ENCODE measurements at regions not wholly inside any gene's neighbourhood (a gene's known extent, or its start where the extent isn't known, plus 50 kb on each side); places are given as distances from the start of the nearest gene placed in this dataset.
"Not testable (repeated sequence)": the region's sequence is repeated elsewhere in the genome, so short reads cannot be mapped to it uniquely, and the experiment has no call there.

DNA sequence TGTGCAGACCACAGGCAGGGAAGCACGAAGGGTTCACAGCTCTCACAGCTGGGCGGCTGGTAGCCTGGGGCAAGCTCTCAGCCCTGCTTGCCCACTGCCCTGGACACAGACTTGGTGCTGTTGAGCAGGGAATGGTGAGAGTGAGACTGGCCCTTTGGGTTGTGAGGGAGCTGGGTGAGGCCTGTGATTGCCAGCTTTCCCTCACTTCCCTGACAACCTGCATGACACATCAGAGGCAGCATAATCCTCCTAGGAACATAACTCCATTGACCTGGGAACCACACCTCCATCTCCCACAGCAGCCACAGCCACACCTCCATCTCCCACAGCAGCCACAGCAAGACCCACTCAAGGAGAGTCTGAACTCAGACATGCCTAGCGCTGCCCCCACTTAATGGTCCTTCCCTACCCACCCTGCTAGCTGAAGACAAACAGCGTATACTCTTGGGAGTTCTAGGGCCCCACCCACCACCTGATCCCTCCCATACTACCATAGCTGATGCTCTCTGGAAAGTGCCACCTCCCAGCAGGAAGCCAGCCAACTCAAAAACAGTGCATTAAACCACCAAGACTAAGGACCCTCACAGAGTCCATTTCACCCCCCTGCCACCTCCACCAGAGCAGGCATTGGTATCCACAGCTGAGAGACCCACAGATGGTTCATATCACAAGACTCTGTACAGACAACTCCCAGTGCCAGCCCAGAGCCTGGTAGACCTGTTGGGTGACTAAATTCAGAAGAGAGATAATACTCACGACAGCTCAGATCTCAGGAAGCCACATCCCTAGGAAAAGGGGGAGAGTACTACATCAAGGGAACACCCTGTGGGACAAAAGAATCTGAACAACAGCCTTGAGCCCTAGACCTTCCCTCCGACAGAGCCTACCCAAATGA, 60.2 kb upstream of the PRSS3 start:
- not testable (repeated sequence) for DNase-seq (ENCODE audit: low read depth in 3 of 3, low spot score in 2 of 3)

DNA sequence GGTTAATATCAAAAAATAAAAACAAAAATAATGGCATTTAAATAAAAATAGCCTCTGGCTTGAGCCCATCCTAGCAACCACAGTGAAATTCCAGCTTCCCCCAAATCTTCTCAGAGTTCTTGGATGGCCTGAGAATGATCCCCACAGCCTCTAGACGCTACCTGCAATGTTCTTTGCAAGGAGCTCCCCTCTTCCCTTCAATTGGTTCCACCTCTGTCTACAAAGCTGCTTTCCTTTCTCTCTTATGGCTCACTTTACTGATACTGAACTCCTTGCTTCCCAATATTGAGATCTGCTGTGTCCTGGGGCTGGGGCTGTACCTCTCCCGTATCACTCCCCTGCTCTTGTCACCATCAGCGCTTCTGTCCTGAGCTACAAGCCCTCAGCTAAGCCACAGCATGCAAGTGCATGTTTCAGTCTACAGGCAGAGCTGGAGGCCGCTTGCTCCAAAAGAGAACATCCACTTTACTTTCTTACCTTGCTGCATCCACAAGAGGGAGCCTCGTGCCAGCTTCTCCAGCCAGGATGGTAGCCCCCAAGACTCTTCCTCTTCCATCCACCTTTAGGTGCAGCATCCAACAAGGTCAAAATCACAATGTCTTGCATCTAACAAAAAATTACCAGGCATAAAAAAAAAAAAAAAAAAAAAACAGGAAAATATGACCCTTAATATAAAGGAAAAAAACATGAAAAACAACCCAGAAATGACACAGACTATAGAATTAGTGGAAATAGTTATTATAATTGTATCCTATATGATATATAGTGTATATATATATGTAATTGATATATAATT, 57.4 kb upstream of the PRSS3 start:
- no peak for DNase-seq (ENCODE audit: low read depth in 3 of 3, low spot score in 2 of 3)

DNA sequence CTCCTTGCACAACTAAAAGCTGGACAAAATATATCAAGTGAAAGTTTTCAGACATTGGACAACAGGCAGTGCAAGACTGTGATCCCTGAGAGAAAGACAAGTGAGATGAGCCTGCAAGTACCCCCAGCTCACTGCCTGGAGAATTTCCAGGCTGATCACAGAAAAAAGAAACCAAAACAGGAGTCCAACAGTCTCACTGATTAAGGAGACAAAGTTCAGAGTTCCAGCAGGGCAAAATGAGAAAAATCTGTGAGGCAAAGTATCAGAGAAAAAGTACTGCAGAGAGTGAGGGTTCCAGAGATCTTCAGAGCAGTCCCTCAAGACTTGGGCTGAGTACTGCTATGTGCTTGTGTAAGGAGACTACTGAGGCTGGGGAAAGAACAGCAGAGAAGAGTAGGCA, 56.0 kb upstream of the PRSS3 start:
- DNase-seq (ENCODE audit: low read depth in 3 of 3, low spot score in 2 of 3): no peak

DNA sequence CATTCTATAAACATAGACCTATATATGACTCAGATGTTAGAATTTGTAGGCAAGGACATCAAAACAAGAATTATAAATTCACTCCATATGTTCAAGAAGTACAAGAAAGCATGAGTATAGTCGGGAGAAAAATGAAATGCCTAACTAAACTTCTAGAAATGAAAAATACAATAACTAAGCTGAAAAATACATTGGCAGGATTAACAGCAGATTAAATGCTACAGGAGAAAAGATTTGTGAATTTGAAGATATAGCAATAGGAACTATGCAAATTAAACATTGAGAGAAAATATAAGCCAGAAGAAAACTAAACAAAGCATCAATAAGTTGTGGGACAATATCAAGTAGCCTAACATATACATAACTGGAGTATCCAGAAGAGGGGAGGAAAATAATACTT, 55.3 kb upstream of the PRSS3 start:
- no peak for DNase-seq (ENCODE audit: low read depth in 3 of 3, low spot score in 2 of 3)

DNA sequence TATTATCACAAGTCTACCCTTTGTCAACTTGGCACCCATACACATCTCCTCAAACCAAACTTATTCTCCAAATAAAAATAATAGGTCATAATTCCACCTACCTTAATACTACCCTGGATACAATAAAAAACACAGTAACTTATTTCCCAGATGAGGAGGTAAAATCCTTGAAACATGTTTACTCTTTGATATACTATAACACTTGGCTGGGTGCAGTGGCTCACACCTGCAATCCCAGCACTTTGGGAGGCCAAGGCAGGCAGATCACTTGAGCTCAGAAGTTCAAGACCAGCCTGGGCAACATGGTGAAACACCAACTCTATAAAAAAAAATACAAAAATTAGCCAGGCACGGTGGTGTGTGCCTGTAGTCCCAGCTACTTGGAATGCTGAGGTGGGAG, 54.4 kb upstream of the PRSS3 start:
- DNase-seq (ENCODE audit: low read depth in 3 of 3, low spot score in 2 of 3): not testable (repeated sequence)

DNA sequence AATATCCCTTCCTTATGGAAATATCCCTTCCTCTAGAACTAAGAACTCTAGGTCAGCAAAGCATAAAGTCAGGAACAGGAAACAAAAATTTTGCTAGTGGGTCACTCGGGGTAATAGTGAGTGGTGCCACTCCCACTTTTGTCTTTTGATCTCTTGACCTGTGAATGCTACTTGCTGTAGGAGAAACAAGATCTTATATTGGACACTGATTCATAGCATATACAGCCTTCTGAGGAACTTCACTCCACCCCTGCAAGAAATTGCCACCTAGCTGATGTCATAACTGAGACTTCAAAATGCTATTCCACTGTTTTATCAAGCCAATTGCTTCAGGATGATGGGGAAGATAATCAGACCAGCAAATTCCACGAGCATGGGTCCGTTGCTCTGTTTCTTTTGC, 53.3 kb upstream of the PRSS3 start:
- no peak for DNase-seq (ENCODE audit: low read depth in 3 of 3, low spot score in 2 of 3)

DNA sequence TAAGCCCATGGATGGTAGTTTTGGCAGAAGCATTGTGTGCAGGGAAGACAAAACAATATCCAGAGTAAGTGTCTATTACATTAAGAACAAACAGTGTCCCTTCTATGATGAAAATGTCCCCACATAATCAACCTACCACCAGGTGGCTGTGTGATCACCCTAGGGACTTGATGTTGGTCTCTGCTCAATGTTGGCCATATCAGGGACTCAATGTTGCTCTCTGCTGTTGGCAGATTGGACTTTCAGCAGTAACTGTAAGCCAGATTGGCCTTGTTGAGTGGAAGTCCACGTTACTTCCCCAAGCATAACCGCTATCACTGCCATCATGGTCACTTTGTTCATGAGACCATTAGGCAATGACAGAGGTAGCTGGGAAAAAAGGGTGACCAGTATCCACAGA, 52.8 kb upstream of the PRSS3 start:
- no peak for DNase-seq (ENCODE audit: low read depth in 3 of 3, low spot score in 2 of 3)
